ENCODE measurements at regions not wholly inside any gene's neighbourhood (a gene's known extent, or its start where the extent isn't known, plus 50 kb on each side); places are given as distances from the start of the nearest gene placed in this dataset.

GRCh38 chr18:24786027-24786426, 325.6 kb downstream of the HRH4 start:
- DNase-seq (ENCODE audit: low spot score) = no peak

DNA sequence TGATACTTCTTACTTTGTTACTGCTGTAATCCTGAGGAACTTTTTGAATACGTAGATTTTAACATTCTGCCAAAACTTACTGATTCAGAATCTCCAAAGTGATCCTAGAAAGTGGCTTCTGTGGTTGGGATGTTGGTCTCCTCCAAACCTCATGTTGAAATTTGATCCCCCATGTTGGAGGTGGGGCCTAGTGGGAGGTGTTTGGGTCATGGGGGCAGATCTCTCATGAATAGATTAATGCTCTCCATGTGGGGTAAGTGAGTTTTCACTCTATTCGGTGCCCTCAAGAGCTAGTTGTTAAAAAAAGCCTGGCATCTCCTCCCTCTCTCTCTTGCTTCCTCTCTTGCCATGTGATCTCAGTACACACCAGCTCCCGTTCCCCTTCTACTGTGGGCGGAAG, 329.9 kb downstream of the HRH4 start:
- no peak for DNase-seq (ENCODE audit: low spot score)

DNA sequence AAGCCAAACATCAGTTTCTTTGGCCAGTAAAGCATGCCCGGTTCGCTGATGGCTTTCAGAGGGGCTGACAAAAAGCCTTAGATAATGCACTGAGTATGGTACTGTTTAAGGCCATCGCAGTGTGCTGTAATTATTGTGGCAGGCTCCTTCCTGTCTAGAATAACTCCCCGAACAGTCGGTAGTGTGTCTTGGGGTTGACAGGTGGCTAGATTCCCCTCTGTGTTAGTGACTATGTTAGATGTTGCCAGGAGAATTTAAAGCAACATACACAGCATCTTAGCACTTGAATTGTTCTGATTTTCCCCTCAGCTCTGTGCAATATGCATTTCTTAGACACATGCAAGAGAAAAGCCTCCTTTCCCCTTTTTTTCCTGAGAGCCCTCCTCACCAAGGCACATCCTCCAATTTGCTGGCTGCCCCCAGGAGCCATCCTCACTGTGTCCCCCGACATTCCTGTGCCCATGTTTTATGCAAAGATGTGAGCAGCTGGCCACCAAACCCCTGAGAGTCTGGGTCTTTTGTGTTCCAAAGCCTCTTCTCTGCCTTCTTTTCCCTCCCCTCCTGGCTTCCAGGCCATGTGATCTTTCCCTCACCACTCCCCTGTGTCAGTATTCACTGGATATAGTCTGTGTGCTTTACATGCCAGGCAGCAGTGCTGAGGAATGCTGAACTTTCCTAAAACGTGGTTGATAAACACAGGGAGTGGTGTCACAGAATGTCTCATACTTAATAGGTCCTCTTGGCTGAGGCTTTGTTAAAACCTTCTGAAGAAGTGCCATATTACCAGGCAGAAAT, 331.5 kb downstream of the HRH4 start:
- no peak for DNase-seq (ENCODE audit: low spot score)

GRCh38 chr18:24793742-24794141, 333.3 kb downstream of the HRH4 start:
- no peak for DNase-seq (ENCODE audit: low spot score)

- no peak for DNase-seq (ENCODE audit: low spot score)
Measured at GRCh38 chr18:24795129-24795528, 334.7 kb downstream of the HRH4 start.

- no peak for DNase-seq (ENCODE audit: low spot score)
Measured at GRCh38 chr18:24797981-24798380, 337.5 kb downstream of the HRH4 start.

DNA sequence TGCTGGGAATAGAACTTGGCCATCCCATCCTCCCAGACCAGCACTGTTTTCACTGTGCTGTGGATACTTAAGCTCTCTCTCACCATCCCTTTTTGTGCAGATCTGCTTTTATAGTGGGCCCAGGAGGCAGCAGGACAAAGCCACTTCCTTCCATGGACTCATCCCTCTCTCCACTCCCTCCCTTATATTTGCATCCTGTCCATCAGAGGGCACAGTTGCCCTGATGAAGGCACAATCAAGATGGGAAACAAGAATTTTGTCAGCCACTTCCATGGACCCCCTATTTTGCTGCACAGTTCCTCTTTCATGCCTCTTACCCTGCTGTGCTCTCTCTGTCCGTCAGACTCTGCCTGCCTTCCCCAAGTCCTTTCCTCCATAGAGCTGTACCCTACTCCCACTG, 338.7 kb downstream of the HRH4 start:
- no peak for DNase-seq (ENCODE audit: low spot score)

DNA sequence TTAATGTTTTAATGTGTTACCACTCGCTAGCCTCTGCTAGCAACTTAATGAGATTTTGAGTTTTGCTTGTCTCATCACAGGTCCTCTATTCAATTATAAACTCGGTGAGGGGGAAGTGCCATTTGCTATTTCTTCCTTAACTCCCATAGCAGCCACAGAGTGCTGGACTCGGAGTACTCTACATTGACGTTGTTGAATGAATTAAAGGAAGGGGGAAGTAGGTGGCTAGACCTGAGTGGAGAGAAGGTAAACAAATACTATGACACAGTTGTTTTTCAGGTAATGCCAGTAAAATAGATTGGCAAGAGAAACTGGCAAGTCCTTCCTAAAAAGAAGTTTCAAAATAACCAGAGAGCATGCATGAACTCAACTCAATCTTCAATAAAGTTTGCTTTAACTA, 339.3 kb downstream of the HRH4 start:
- no peak for DNase-seq (ENCODE audit: low spot score)

DNA sequence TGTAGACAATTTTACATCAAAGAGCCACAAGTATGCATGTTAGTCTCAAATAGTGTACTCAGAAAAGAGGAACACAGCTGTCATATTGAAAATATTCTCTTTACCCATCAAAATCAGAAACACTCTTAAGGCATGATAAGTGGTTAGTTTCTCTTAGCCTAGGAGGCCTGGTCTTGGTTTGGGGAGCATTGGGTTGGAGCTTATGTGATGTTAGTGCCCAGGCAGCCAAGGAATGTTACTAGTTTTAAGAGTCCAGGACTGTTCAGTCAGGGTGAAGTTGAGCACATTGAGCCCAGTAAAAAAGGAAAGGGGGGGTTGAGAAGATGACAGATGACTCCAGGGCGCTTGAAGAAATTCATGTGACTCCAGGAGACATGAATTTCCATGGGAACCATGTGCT, 340.6 kb downstream of the HRH4 start:
- DNase-seq (ENCODE audit: low spot score) = no peak

DNA sequence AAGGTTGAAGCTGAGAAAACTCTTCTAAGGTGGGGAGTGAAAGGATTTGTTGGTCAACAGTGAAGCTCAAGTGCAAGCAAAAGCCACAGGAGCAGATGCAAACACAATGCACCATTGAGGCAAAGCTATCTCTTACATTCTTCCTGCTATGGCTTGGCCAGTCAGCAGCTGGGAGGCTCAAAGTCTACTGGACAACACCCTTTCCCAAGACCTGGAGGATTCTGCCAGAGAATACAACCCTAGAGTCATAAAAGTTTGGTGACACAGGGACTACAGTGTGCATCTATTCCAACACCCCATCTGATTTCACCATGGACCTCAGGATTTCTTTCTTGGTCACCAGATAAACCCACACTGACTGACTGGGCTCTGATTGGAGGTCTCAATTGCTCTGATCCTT, 342.0 kb downstream of the HRH4 start:
- DNase-seq (ENCODE audit: low spot score) = no peak

DNA sequence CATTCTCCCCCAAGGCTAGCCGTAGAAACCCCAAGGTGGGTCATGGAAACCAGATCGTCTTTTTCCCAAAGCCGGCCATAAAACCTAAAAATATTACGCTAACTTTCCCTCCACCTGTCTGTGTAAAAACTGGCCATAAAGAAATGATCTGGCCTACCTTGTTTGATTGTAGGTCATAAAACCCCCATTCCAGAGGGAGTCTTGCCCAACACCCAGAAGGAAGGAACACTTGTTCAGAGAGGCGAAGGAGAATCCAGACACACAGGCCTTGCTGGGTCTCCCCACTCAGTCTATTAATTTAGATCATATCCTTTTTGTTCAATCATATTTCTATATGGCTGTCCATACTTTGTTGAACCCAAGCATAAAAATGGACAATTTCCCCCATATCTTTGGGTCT, 344.7 kb downstream of the HRH4 start:
- DNase-seq (ENCODE audit: low spot score) = no peak

DNA sequence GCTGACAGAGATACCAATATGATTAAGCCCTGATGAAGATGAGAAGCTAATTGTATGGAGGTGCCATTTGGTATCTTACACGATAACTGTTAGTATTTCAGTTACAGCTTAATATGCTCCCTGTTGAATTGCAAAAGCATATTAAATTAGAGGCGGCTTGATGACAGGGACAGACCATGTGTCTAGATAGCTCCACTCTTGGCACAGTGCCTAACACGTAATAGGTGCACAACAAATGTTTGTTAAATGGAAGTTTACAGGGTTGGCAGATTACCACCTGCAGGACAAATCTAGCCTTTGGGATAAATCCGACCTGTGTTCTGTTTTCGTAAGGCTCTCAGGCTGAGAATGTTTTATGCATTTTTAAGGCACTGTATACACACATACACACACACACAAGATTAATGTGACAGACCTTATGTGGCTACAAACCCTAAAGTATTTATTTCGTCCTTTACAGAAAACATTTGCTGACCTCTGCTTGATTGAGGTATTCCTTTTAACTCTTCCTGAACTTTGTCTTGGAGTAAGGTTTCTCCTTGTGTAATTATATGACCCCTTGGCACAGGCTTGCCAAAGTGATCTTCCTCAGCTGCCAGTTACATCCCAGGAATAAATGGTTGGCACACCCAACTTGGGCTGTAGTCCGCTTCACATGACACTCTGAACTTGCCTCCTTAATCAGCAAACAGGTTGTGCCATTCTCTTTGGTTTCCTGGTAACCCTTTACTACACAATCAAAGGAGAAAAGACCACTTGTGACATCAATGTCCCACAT, 348.9 kb downstream of the HRH4 start:
- no peak for DNase-seq (ENCODE audit: low spot score)

DNA sequence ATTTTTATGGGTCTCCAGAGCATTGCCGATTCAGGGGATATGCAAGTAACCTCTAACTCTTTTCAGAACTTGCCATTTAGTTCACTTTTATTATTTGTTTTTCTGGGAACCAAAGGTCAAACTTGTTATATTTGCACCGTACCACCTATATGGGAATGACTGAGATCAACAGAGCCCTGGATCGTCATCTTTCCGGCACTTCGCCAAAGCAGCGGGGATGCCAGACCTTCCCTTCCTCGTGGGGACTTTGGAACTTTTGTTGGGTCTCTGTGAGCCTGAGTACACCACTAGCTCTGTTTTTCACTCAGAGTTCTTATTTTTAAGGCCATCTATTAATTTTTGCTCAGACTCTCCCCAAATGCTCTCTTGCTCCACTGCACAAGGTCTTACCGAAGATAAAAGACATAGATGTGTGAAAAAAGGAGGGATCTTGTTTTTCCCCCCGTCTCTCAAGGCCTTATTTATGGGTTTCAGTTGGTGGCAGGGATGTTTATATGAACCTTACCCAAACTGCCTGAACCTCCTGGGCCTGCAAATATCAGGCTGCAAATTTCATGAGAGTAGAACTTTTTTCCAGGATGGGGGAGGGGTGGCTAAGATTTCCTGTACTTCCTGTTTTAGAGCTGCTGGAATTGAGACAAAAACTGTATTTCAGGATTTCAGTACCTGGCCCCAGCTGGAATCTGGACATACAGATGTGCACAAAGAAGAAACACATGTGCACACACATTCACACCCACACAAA, 350.3 kb downstream of the HRH4 start:
- DNase-seq (ENCODE audit: low spot score) = no peak

GRCh38 chr18:24811950-24812681, 351.7 kb downstream of the HRH4 start:
- no peak for DNase-seq (ENCODE audit: low spot score)

GRCh38 chr18:24814521-24814920, 354.1 kb downstream of the HRH4 start:
- no peak for DNase-seq (ENCODE audit: low spot score)

- no peak for DNase-seq (ENCODE audit: low spot score)
Measured at GRCh38 chr18:24817150-24817549, 356.7 kb downstream of the HRH4 start.

DNA sequence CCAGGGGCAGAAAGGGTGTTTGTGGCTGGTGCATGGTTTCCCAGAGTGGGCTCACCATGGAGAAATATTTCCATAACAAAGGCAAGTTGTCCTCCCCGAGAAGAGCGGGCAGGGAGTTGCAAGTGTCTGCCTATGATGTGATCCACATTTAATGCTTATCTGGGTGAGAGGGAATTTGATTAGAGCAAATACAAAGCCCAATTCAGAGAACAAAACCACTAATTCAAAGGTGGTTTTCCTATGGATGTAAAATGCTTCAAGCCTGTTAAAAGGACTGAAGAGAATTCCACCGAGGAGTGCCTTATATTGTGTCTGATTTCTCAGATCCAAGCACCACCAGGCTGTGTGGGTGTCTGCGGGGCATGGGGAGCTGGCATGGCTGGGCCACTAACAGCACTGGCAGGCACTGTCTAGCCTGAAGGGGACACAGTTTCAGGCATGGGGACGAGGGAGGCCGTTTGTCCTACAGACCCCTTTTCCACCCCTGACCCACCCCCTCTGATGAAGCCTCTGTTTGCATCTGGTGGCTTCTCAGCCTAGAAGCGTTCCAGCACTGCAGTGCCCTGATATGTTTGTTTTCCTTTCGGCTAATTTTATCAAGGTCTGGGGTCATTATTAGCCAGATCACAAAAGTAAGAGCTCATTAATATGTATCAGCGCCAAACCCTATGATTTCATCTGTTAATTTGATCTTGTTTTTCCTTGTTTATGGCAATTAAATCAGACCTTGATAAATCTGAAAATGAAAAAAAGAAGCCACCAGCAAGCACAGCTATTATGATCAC, 357.3 kb downstream of the HRH4 start:
- DNase-seq (ENCODE audit: low spot score) = no peak

DNA sequence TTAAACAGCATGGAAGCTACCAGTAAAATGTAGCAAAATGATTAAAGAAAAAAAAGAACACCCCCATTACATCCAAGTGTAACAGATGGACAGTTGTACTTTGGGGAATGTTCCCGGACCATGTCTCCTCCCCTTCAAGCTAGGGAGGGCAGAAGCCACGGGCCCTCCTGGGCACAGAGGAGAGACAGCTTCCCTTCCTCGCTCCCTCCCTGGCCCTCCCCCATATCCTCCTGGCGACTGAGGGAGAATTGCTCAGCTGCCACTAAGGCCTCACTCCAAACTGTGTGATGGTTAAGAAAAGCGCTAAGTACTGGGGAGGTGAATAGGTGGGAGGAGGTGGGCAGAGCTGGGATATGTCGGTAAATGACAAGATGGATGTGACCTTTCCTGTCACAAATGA, 358.0 kb downstream of the HRH4 start:
- DNase-seq (ENCODE audit: low spot score) = no peak

DNA sequence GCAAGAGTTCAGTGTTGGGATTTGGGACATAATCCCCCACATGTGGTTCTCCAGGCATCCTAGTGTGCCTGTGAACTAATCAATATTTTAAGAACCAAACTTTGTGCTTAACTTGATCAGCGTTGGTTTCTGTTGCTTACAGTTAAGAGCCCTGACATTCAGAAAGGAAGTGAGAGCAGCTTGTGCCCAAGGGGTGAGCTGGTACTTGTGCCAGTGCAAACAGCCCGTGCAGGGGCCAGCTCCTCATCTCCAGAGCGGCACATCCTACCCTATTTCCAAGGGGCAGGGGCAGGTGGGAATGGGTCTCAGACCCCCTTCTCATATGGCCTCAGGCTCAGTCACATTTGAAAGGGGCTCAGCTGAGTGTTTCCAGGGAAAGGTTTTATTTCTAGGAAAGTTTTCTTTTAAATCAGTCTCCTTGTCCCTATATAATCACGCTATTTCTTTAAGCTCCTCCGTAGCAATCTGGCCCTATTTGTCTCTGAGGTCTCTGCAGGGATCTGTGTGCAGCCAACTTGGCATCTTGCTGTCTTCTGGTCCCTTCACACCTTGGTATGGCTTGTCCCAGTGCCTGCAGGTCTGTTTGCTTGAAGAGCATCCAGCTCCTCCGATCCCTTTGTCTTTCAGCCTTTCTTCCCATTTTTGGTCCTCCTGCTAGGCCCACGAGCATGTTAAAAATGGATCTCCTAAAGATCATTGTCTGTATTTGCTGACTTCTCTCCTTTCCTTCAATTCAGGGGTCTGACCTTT, 358.9 kb downstream of the HRH4 start:
- DNase-seq (ENCODE audit: low spot score) = no peak

DNA sequence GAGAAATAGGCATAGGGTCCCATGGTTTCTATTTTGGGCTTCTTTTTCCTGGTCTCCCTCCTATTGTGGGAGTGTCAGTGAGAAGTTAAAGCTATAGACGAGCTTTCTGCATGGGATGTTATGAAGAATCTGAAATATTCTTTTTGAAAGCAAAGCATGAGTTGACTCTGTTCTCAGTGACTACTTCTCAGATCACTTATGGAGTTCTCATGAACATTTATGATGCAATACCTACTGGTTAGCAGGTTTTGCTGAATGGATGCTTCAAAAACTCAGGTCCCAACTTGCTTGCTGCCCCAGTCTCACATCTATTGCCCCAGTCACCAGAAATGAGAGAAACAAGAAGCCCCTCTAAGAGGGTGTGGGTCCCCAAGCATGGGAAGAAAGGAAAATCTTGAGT, 365.0 kb downstream of the HRH4 start:
- no peak for DNase-seq (ENCODE audit: low spot score)

DNA sequence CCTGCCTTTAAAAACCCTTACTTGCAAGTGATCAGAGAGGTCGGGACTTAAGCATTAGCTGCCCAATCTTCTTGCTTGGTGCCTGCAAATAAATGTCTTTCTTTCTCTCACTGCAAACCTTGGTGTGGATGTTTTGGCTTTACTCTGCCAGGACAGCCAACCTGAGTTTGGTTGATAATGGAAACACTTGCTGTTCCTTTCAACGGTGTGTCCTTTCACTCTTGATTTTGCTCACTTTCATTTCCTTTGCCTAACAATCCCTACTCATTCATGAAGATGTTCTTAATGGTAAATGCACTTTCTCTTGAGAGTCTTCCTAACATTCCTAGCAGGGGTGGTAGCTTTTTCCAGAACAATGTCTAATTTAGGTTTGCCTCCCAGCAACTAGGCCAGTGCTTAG, 366.2 kb downstream of the HRH4 start:
- DNase-seq (ENCODE audit: low spot score) = no peak
